GM21619 (cell line): ENCODE measurements at regions not wholly inside any gene's neighbourhood (a gene's known extent, or its start where the extent isn't known, plus 50 kb on each side); places are given as distances from the start of the nearest gene placed in this dataset.
"Not testable (repeated sequence)": the region's sequence is repeated elsewhere in the genome, so short reads cannot be mapped to it uniquely, and the experiment has no call there.

ENCODE experiments used
- ATAC-seq: cut with Tn5 transposase; IDR thresholded peaks from one replicate; pipeline ENCODE4 v1.9.1; 2021; ENCODE audit not compliant: unreplicated experiment

- ATAC-seq: no peak
Measured at GRCh38 chr9:28946648-28947047, 1373.4 kb upstream of the C9orf72 start.

DNA sequence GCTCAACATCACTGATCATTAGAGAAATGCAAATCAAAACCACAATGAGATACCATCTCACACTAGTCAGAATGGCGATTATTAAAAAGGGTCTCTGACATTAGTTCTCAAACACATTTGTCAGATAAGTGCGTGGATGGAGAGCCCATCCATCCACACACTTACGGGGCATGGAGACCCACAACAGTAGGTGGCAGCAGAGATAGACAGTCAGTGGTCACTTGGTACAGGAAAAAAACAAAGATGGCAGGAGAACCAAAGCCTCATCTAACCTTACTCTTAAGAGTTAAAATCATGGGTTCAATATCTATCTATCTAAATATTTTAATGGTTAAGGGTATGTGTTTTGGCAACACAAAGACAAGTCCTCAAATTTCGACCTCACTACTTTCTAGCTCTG lies 1378.7 kb upstream of the C9orf72 start:
- ATAC-seq: no peak

DNA sequence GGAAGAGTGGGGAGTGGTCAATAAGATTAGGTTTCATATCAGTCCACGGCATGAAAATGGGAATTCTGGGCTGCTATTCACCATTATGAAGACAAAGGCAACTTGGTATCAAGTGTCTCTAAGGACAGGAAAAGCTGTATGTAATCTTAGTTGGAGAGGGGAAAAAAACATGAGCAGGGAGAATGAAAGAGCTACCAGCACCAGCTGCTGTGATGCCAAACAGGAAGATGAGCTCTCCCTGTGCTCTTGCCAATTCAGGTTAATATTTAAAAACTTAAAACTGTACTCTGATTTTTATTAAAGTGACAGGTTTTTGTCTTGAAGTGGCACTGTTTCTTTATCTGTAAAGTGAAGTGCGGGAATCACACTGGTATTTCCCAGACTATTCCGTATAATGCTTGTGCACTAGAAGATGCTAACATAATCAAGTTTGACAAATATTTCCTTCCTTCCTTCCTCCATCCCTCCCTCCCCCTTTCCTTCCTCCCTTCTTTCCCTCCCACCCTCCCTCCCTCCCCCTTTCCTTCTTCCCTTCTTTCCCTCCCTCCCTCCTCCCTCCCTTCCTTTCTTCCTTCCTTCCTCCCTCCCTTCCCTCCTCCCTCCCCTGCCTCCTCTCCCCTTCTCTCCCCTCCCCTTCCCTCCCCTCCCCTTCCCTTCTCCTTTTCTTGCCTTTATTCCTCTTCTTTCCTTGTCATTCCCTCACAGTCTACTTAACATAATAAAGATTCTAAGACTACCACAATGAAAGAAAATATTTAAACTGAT lies 1383.0 kb upstream of the C9orf72 start:
- ATAC-seq: no peak

DNA sequence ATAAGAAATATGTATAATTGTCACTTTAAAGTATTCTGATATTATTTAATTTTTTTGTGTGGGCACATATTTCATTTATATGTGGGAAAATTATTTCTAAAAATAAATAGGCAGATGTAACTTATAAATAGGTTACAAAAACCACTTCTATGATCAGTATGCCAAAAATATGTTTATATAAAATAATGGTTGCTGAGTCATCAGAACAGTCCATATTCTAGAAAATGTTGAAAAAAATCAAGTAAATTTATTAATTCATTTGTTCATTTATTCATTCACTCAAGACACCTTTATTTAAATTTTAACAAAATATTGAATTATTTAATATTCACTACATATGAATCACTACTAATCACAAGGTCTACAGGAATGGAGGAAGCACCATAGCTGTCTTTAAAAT lies 1387.3 kb upstream of the C9orf72 start:
- ATAC-seq: no peak

DNA sequence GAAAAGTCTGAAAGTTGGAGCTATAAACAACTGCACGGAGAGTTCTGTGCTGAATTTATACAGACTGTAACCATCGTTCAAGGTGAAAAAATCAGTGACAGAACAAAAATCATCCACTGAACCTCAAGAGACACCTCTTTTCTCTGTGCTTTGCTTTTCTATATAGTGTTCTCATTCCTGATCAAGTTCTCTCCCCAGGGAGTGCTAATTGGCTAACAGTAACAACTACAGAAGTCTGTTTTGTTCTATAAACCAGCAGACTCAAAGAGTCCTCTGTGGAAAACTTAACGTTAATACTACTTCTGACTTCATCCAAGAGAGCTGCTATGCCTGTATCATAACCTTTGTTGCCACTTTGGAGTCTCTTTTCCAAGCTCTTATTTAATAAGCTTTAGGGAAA lies 1388.3 kb upstream of the C9orf72 start:
- ATAC-seq: no peak

DNA sequence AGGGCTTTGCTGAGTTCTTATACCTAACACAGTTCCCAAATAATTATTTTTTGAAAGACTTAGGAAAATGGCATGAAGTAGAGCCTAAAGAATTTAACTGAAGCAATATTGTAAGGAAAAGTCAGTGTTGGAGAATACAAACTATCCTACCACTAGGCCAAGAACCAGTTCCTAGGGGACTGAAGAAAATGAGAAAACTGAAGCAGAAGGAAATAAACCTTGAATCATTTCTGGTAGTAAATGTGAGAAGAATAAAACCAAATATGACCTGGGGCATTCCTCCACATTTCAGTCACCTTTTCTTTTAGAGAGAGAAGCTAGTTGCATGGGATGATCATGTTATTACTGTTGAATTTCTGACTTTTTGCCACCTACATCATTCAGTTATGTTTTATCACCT lies 1393.9 kb upstream of the C9orf72 start:
- ATAC-seq: no peak

DNA sequence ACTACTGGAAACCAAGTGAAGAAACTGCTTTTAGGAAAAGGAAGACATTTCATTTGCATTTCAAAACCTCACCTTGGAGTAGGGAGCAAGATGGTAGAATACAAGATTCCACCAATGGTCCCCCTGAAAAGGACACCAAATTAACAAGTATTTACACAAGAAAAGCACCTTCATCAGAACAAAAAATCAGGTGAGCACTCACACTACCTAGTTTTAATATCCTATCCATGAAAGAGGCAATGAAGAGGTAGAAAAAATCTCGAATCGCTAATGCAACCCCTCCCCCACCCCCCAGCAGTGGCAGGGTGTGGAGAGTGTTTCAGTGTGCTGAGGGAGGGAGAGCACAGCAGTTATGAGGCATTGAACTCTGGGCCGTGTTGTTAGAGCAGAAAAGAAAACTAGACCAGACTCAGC lies 1397.0 kb upstream of the C9orf72 start:
- no peak for ATAC-seq

GRCh38 chr9:28971881-28972280 lies 1398.6 kb upstream of the C9orf72 start:
- no peak for ATAC-seq

DNA sequence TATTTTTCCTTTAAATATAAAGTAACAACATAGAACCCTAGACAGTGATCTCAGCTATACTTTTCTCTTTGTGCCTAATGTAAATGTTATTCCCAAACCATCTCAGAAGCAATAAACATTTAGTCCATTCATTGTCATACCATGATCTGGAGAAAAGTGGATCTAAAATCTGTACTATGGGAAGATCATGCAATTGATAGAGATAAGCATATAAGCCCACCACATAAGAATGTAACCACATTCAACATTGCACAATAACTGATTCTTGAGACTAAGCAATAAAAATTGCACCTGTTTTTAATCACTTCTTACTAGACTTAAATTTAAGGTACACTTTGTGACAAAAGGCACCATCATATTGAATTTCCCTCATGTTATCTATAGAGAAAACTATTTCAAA lies 1403.0 kb upstream of the C9orf72 start:
- ATAC-seq: no peak

DNA sequence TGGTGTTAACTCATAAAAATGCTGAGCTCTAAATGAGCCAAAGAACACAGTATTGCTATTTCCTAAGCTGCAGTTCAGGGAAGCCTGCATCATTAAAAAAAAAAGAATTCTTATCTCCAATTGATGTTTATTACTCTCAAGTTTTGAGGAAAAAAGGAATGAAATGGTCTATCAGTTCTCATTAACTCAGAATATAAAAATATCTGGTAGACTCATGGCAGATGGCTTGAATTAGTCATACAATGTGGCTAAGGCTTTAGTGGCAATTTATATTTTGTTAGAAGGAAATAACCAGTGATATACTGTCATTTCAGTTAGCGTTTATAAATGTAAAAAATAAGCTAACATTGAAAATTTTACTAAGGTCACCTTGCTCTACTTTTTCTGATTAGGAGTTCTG lies 1403.4 kb upstream of the C9orf72 start:
- ATAC-seq: no peak

- no peak for ATAC-seq
Measured at GRCh38 chr9:28981129-28981528, 1407.8 kb upstream of the C9orf72 start.

DNA sequence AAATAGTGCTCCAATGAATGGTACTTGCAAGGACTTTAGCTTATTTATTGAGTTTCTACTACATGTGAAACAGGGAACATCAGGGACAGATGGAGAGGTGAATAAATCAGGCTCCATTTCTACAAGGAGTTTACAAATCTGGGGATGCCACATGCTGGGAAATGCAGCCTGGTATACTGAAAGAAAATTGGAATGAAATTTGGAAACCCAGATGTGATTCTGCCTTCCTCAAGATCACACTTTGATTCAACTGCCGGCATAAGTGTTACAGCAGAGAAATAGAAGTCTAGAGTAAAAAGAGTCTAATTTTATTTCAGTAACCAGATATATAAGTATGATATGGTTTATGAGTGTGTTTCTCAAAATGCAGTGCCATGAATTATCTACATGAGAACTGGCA lies 1408.4 kb upstream of the C9orf72 start:
- no peak for ATAC-seq

DNA sequence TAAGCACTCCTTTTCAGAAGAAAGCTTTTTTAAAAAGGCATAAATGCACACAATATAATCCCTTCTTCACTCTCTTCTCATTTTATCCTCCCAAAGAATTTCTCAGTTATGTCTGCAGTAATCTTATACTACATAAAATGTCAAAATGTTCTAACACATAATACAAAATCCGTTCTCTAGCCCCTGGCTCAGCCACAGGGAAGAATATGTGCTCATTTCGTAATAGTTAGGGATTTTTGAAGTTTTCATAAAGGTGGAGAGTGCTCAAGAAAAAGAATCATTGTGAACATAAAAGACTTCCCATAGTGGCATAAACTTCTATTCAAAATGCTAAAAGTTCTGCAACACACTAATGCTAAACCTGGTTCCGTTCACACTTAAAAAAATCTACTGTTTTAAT lies 1410.7 kb upstream of the C9orf72 start:
- ATAC-seq: no peak

DNA sequence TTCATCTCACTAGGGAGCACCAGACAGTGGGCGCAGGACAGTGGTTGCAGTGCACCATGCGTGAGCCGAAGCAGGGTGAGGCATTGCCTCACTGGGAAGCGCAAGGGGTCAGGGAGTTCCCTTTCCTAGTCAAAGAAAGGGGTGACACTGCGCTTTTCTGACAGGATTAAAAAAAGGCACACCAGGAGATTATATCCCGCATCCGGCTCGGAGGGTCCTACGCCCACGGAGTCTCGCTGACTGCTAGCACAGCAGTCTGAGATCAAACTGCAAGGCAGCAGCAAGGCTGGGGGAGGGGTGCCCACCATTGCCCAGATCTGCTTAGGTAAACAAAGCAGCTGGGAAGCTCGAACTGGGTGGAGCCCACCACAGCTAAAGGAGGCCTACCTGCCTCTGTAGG lies 1416.7 kb upstream of the C9orf72 start:
- not testable (repeated sequence) for ATAC-seq

GRCh38 chr9:28999057-28999456 lies 1425.8 kb upstream of the C9orf72 start:
- ATAC-seq: no peak

DNA sequence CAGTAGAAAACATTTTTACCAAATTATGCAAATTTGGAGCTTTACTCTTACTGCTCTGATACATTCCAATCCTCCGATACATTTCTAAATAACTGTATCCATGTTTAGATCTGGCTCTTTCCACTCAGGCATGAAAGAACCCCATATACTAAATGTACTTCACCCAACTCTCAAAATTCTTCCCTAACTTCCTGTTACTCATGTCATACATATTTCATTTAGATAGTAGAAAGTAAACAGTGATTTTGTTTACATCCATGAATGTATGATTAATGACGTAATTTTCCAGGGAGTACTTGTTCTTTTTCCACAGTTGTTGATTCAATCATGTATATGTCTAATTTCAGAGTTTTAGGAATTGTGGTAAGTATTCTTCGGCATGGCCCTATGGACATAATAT lies 1426.5 kb upstream of the C9orf72 start:
- ATAC-seq: no peak

GRCh38 chr9:29001006-29001405 lies 1427.7 kb upstream of the C9orf72 start:
- ATAC-seq: no peak

DNA sequence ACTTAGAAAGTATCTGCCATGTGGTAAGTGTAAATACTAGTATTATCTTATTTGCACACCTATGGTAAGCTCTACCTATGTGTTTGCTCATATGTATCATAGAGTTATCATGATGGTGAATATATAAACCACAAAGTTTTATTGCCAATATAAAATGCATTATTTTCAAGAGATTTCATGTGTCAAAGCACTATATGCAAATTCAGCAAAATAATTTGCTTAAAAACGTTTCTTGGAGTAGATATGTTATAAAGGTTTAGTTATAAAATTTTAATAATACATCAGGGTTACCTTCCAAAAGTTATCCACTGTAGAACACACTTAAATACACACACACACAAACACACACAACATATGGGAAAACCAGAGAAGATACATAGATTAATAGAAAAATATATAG lies 1431.7 kb upstream of the C9orf72 start:
- ATAC-seq: no peak

- ATAC-seq: no peak
Measured at GRCh38 chr9:29006628-29007027, 1433.3 kb upstream of the C9orf72 start.

- no peak for ATAC-seq
Measured at GRCh38 chr9:29012911-29013310, 1439.6 kb upstream of the C9orf72 start.

DNA sequence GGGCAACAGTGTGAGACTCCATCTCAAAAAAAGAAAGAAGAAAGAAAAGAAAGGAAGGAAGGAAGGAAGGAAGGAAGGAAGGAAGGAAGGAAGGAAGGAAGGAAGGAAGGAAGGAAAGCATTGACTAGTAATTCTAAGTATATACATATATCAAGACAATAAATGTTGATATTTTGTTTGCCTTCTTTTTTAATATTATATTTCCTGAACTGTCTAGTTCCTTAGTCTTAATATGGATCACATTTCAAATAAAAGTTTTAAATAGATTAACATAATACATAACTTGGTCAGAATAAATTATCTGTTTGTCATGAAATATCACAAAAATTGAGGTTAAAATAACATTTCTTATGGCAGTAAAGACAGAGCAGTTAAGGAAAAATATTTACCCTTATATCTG lies 1448.4 kb upstream of the C9orf72 start:
- no peak for ATAC-seq

DNA sequence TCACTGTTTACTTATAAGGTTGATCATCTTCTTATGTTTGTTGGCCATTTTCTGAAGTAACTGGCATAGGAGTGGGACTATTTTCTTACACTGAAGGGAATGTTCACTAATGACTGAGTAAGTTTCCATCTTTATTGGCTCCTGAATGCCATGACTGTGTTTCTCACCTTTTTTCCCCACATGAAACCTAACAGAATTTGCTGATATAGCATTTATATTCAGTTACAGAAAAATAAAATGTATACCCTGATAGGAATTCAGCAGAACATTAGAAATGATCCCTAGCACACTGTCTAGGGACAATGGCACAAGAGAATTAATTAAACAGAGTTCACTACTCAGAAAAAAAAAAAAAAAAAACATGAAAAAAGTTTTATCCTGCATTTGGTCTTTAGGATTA lies 1465.1 kb upstream of the C9orf72 start:
- ATAC-seq: no peak

DNA sequence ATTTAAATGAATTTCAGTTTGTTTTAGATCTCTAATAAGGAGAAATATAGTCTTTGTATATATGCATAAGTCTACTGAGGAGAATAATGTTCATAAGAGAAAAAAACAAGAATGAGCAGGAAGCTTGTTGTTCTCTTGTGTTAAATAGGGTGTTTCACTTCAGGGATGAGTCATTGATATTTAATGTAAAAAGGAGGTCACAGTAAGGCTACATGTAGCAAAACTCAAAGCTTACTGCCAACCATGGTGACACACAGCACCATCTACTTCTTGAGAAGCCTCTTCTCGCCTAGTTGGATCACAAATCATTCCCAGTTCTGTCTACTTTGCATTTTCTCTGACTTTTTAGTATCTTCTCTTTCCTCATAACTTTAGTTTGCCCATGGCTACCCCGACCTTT lies 1466.0 kb upstream of the C9orf72 start:
- ATAC-seq: no peak
